Stimulated activated CD4-positive, alpha-beta T cell treated with anti-CD3 and anti-CD28 coated beads, TNF-alpha, amount 100 ng/mL, for 24 hours (primary cell): ENCODE measurements at regions not wholly inside any gene's neighbourhood (a gene's known extent, or its start where the extent isn't known, plus 50 kb on each side); places are given as distances from the start of the nearest gene placed in this dataset.

Source experiments
- DNase-seq, 3 experiments: peaks; one replicate each; pipeline ENCODE4 v3.0.0-alpha.2; 2020; ENCODE audit warnings: low read depth in 3 of 3

DNA sequence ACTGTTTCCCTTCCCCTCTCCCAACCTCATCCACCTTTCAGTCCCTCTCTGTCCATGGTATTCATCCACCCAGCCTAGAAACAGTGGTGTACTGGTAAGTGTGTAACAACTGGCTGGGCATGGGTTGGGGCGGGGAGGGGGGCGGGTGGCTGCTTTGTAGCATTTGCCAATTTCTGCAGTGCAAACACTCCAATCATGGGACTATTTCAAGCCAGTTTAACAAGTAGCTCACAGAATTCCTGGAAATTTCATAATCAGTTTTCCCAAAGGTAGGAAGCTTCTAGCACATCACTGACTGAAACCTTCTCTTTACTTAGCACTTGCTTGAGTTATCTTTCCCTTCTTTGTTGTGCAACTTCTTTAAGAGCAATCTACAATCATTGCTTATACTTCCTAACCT lies 100.8 kb upstream of the WASF3 start:
- DNase-seq = no peak

DNA sequence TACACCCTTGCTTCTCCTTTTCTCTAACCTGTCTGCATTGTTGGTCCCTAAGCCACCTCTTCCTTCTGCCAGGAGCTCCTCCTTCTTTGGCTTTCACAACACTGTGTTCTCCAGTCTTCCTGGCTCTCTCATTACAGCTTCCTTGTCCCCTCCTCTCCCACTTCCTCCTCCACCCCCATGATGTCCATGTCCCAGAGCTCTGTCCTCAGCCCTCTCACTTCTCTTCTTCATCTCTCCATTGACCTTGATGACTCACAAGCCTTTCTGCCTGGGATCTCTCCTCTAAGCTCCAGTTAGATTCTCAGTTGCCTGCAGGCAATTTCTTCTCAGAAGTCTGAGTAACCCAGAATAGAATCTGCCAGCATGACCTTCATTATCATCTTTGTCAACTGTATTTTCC lies 100.3 kb upstream of the WASF3 start:
- DNase-seq = no peak

DNA sequence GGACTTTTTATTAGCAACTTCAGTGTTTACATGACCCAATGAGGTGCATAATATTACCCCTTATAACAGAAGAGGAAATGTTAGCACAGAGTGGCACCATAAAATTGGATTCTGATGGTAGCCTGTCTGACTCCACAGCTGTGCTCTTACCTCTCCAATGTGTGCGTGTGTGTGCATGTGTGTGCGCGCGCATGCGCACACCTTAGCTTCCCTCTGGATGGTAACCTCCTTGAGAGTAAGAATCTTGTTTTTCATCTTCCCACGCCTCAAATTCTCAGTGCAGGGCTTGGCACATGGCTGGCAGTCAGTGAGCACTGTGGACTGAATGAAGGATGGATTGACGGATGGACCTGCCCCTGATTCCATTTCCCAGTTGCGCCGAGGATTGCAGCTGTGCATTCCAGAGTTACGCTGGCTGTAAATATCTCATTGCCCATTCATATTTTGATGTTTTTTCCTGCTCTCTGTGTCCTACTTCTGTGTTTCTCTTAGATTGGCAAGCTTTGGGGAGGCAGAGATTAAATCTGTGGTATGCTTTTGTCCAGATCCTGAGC lies 99.2 kb upstream of the WASF3 start:
- no peak for DNase-seq

DNA sequence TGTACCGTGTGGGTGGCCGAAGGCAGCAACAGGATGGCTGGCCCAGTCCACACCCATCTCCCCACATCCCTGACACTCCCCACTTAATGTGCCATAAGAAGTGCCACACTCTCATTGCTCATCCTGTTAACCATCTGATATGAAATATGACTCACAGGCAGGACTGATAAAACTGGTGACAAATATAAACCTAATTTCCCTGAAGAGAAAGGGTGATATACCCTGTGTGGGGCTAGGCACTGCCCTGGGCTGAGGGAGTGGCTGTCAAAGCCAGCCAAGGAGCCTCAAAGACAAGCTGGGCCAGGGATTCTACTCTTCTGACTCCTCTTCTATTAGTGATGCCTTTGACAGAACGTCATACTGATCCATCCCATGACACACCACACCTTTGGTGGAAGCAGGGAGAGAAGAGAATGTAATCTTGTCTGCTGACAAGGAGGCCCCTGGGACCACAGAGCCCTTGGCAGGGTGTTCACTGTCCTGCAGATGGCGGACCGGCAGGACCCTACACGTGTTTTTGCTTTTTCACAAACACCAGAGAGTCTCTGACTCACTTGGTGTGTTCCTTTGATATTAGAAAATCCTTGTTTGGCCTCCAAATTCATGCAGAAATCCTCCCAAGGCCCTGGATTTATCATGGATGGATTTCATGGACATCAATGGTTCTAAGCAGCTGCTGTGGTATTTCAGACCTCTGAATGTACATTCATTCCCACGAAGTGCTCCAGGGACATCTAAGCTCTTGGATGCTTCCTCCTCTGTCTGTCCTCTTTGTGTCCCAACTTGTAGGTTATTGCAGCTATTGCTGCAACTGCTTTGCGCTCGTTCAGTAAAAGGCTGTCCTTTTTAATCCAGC lies 98.0 kb upstream of the WASF3 start:
- DNase-seq = no peak

DNA sequence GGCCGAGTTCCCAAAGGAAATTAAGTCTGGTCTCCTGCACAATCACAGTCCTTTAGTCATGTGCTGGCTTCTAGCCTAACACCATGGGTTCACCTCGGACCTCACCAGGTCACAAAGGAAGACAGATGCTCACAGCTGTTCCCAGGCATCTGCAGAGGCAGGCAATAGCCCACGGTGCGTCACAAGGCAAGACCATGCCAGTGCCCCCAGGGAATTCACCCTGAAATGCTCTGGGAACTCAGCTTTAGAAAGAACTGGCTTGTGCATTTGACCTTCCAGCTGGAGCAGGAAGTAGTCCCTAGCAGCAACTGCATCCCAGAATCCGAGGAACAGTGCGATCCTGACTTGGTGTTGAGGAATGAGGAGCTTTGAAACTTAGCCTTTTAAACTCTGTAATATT lies 96.8 kb upstream of the WASF3 start:
- no peak for DNase-seq

DNA sequence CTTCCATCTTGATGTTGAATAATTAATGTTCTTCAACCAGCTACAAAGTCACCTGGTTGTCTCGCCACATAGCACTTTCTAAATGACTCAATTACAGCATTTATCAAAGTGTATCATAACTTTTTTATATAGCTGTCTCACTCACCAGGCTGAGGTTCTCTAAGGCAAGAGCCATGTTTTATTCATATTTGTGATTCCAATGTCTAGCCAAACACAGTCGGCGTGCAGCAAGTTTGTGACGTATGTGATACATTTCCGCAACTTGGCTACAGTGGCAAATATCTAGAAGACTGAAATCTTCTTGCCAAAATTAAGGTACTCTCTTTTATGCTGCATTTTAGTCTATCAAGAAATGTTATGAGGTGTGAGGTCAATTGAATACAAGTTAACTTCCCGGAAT lies 94.2 kb upstream of the WASF3 start:
- no peak for DNase-seq

DNA sequence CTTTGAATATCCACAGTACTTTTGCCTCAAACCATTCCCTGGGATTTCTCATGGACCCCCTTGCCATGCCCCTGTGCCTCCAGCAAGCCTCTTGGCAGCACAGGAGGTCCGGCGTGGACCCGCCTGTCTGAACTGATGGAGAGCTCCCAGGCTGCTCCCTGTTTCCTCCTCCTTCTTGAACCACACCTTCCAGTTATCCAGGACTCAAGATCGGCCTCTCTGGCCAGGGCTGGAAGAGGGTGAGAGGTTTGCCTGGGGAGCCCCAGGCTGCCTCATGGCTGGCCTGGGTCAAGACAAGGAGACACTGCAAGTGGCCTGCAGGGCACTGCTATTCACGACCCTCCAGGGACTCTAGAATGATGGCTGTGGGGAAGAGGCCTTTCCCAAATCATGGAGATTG lies 93.6 kb upstream of the WASF3 start:
- DNase-seq = no peak

DNA sequence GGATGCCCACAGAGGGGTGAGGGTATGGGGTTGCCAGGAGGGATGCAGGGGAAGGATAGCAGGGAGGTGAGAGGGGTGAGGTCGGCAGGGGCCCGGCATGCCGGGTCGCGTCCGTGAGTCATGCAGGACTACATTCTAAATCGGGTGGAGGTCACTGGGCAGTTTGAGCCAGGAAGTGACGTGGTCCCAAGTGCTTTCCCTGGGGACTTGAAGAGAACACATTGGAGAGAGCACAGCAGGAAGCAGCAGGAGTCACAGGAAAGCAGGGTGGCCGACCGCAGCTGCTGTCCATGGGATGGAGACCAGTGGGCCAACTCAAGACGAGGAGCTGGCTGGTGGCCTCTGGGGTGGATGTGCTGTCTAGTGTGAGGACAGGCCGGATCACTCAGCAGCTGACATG lies 92.0 kb upstream of the WASF3 start:
- DNase-seq = no peak

DNA sequence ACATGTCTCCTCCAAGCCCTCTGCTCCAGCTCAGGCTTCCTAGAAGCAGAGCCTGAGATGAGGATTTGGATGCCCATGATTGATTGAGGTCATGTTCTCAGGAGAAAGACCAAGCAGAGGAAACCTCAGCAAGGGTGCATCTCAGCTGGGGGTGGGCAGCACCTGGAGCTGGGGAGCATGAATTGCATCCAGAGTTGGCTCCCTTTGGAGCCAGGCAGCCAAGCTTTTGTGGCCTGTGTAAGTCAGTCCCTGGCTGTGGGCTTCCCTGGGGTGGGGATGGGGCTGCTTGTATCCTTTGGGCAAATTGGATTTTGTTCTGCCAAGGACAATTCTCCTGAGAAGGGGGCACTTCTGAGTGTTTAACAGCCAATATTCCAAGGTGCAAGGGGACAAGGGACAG lies 91.5 kb upstream of the WASF3 start:
- DNase-seq = no peak

DNA sequence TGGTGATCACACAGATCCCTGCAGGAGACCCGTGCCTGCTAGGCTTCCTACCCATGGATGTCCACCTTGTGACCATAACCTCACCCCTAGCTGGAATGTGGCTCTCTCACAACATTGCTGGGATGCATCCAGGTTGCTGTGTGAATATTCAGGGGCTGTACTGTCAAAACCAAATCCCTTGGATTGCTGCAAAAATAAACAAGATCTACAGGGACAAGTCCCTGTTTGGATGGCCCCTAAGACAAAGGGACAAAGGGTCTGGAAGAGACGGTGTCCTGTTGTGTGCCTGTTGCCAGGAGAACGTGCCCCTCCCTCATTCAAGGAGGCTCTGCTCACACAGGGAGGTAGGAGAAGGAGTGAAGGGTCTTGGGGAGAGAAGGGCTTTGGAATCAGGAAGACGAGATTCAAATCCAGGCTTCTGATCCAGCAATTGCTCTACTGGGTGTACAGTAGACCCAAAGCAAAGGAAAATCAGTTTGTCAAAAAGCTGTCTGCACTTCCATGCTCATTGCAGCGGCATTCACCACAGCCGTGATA lies 89.2 kb upstream of the WASF3 start:
- DNase-seq = no peak

DNA sequence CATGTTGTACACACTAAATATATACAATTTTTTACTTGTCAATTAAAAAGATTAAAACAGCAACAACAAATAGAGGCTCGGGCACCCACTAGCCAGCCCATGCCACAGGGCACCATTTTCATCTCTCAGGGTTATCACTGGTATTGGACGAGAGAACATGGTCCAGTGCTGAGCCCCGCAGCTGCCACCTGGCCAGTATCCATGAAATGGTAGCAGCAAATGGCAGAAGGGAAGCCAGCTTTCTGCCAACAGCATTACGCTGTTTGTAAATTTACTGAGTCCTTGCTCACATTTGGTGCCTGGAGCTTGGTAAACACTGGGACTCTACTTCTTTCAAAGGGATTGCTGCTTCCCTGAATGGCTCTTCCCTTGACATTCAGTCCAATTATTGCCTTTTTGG lies 87.9 kb upstream of the WASF3 start:
- DNase-seq = no peak

DNA sequence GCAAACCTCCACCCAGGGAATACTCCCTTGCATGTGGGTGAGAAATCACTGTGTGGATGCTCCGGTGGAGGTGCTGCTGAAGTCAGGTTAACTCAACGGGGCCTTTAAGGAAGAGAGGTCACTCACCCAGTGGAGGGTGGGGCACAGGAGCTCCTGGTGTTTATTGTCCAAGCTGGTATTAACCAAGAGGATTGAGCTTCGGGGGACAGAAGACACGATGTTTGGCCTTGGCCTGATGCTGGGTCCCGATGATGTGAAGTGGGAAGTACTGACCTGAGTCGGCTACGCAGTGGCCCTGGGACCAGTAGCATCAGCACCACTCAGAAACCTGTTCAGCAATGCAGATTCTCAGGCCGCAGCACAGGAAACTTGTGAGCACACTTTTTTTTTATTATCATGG lies 85.7 kb upstream of the WASF3 start:
- DNase-seq = no peak

DNA sequence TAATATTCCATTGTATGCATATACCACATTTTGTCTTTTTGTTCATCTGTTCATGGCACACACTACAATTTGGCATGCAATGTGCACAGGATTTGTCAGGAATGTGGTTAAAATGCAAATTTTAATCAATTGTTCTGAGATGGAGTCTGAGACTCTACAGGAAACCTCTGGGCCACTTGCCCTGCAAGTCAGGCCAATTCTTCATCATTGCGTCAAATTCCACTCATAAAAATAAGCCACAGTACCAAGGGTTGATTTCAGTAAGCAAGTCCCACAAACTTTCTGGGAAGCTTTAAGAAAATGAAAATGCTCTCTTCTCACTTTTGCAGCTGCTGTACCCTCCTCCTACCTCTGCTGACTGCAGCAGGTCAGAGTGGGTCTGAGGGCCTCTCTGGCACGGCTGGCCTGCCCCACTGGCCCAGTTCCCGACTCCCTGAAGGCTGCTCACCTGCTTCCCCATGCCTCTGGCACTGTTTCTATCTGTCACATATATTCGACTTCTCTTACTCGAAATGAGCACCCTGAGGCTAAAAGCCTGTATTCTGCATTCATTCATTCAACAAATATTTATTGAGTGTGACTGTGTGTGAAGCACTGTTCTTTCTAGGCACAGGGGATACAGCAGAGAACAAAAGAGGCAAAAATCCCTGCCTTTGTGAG lies 83.8 kb upstream of the WASF3 start:
- no peak for DNase-seq

DNA sequence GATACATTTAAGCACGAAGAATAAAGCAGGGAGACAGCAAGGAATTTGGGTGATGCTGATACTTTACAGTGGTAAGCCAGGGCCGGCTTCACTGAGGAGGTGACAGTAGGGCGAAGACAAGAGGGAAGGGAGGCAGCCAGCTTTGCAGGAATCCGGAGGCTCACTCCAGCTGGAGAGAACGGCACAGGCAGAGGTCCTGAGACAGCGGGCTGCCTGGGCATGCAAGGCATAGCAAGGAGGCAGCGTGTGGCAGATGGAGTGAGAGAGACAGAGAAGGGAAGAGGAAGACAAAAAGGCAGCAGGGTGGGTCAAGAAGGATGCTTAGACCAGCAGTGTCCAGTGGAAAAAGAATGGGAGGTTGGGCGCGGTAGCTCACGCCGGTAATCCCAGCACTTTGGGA lies 83.2 kb upstream of the WASF3 start:
- DNase-seq = no peak

DNA sequence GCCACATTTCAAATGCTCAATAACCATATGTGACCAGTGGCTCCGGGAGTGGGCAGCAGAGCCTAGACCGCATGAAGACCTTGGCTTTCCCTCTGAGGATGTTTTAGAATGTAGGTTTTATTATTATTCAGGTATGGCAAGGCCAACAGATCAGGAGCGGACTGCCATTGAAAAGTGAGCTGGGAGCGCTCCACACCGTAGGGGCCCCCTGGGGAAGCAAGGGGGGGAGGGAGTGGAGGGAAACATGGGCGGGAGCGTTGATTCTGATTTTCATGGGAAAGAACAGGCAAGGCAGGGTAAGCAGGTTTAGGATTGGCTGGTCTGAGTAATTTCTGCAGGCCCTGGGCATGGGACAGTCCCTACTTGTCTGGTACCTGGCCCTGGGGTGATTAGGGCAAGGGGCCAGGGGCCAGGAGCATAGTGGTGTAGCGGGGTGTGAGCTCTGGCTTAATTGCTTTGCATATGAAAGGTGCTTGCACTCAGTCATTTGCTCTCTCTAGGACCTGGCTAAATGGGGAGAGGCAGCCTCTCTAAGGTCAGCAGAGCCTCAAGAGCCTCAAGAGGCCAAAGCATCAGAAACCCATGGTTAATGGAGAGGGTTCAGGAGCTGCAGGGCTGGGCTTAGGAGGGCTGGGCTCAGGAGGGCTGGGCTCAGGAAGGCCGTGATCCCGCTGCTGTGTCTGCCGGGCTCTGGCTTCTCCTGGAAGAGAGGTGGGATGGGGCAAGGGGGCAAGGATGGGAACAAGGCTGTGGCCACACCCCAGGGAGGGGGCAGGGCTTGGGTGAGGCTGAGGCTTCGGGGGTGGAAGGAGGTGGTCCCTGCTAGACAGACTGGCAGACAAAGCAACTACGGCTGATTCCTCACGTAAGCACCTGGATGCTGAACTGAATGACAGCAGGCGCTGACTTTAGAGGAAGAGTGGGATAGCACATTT lies 82.0 kb upstream of the WASF3 start:
- DNase-seq = no peak

DNA sequence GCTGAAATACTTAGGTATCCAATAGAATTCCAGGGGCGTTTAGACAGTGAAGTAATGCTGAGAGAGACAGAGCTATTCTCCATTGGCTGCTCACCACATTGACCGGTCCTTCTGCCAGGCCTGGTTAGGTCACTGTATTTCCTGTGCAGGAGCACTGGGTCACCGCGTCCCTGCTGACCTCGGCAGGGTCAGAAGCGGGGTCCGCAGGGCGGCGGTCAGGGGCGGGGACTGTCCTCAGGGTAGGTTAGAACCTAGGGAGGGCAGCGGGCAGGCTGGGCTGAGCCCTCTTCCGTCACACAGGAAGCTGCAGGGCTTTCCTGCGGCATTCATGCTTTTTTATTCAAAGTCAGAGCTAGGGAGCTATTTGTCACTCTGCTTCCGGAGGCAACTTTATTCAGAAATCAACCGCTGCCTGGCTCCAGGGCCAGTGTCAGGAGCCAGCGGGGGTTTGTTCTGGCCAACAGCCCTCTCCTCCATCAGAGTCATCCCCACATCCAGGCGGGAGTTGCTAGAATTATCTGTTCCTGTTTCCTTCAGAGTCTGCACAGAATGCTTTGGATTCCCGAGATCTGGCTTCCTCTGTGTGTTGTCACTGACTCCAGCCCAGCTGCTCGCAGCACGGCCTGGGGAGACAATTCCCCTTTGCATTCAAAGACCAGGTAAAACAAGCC lies 81.2 kb upstream of the WASF3 start:
- no peak for DNase-seq

DNA sequence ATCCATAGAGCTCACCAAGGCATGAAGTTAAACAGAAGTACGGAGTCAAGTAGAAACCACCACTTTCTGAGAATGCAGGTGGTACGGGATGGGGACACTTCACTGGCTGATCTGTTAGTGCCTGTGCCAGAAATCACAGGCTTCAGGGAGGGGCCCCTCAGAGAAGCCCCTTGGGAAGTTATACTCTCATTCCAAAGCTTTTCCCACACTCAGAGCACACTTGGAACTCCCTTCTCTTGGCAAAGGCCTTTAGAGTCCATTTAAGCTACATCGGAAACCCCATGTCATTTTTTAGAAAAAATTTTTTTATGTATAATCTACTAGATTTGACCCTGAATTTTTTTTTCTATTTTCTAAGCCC lies 80.7 kb upstream of the WASF3 start:
- no peak for DNase-seq

DNA sequence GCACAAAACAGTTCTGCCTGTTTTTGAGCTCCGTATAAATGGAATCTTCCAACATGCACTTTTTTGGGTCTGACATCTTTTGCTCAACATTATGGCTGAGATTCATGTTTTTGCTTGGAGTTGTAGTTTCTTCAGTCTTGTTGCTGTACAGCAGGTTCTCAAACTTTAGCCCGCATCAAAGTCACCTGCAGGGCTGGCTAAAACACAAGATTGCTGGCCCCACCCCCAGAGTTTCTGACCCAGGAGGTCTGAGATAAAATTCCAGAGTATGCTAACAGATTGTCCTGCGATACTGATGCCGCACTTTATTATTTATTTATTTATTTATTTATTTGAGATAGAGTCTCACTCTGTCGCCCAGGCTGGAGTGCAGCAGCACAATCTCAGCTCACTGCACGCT lies 79.8 kb upstream of the WASF3 start:
- DNase-seq = no peak

DNA sequence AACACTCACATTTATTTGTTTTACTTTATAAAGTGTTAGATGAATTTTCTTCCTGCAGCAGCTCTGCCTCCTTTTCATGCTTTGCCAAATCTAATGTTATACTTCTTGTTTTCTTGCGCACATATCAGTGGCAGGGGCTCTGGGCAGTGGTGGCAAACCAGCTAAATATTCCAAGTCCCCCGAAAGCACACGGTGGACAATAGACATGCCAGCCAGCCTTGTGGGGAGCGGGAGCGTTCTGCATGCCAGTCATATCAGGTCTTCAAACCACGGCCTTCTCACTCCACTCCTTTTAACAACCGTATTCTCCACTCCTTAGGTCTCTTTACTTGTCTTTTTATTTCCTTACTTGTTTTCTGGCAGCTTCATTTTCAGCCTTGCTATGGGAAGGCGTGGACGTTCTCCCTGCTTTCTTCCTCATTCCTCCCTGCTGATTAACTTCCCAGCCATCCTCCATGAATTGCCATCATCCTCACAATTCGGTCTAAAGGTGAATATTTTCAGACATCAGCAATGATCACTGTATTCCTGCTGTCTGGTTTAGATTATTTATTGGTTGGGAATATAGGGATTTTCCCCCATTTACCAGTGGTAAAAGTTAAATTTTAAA lies 77.1 kb upstream of the WASF3 start:
- no peak for DNase-seq

DNA sequence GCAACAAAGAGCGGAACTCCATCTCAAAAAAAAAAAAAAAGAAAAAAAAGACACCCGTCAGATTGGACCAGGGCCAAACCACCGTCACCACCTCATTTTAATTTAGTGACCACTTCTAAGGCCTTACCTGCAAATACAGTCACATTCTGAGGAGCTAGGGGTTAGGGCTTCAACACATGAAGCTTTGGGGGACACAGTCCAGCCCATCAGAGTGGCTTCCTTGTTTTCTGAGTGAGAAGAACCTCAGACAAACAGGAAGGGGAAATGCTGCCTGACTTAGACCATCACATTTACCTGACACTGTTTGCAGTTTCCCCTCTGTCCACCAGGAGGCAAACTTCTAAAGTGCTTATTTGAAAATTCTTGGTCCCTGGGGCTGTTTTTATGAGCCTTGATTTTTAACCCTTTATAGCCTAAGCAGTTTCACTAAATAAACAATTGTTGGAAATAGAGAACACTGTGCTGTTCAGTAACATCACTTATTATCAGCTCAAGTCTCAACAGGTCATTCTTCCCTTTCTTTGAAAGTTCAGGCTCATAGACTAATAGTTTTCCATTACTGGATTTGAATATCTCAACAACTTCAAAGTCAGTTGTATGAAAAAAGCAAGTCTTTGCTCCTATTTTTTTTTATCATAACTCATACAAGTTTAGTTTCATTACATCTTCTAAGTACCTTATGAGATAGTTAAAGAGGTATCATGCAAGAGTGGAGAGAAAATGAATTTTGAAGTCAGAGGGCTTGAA lies 74.9 kb upstream of the WASF3 start:
- peak; percentile 46 to 50 (median 47) for DNase-seq
